Nephron progenitor cell (in vitro differentiated cells): ENCODE measurements at regions not wholly inside any gene's neighbourhood (a gene's known extent, or its start where the extent isn't known, plus 50 kb on each side); places are given as distances from the start of the nearest gene placed in this dataset.

Experiments
- DNase-seq: peaks from one replicate; pipeline ENCODE4 v3.0.0; 2021
- H3K27ac Mint-ChIP-seq: 2 replicates; pipeline ENCODE4 v1.8.0; 2021; ENCODE audit warnings: mild to moderate bottlenecking, moderate library complexity, mixed read lengths
- H3K27me3 Mint-ChIP-seq: 2 replicates; pipeline ENCODE4 v1.8.0; 2021; ENCODE audit warnings: mild to moderate bottlenecking, low read depth, mixed read lengths; ENCODE audit not compliant: poor library complexity
- H3K36me3 Mint-ChIP-seq: 2 replicates; pipeline ENCODE4 v1.8.0; 2021; ENCODE audit warnings: low read depth, mixed read lengths
- H3K4me1 Mint-ChIP-seq: 2 replicates; pipeline ENCODE4 v1.8.0; 2021; ENCODE audit warnings: mixed read lengths
- H3K4me3 Mint-ChIP-seq: 2 replicates; pipeline ENCODE4 v1.8.0; 2021; ENCODE audit warnings: mild to moderate bottlenecking, moderate library complexity, mixed read lengths
- H3K9me3 Mint-ChIP-seq: 2 replicates; pipeline ENCODE4 v1.8.0; 2021; ENCODE audit warnings: mild to moderate bottlenecking, moderate library complexity, mixed read lengths
- CTCF ChIP-seq: fragments of 200-600 bp; sonication (generic); IDR thresholded peaks from 2 replicates; pipeline ENCODE4 v1.5.0; 2021; ENCODE audit warnings: antibody characterized with exemption

- H3K4me1 Mint-ChIP-seq = peaks cover 37% of the 10 kb centered on the region
- no peak for DNase-seq
- H3K4me3 Mint-ChIP-seq = no peak overlapping the region
- no peak for TF ChIP-seq CTCF
- H3K36me3 Mint-ChIP-seq = no peaks in the 10 kb centered on the region
- H3K27ac Mint-ChIP-seq = no peak overlapping the region
- peaks cover 29% of the 10 kb centered on the region for H3K27me3 Mint-ChIP-seq
- no peaks in the 10 kb centered on the region for H3K9me3 Mint-ChIP-seq
These were observed 104.0 kb downstream of the TNFAIP2 start for GRCh38 chr14:103227094-103227768.

GRCh38 chr14:103228076-103228806, 105.0 kb downstream of the TNFAIP2 start:
- Mint-ChIP-seq H3K4me3 (no peak overlapping the region), H3K27me3 (peaks cover 20% of the 10 kb centered on the region), H3K36me3 (no peaks in the 10 kb centered on the region), H3K9me3 (no peaks in the 10 kb centered on the region), H3K4me1 (peaks cover 37% of the 10 kb centered on the region), H3K27ac (peak overlapping the region; percentile 57)
- no peak for TF ChIP-seq CTCF
- DNase-seq = no peak

- no peaks in the 10 kb centered on the region for H3K9me3 Mint-ChIP-seq
- no peak overlapping the region for H3K27ac Mint-ChIP-seq
- no peak overlapping the region for H3K4me3 Mint-ChIP-seq
- H3K27me3 Mint-ChIP-seq = peaks cover 14% of the 10 kb centered on the region
- no peak for TF ChIP-seq CTCF
- H3K4me1 Mint-ChIP-seq = peaks cover 41% of the 10 kb centered on the region
- no peaks in the 10 kb centered on the region for H3K36me3 Mint-ChIP-seq
- no peak for DNase-seq
These were observed 105.2 kb upstream of the EIF5 start for GRCh38 chr14:103228866-103229265.

GRCh38 chr14:103230021-103230420, 104.0 kb upstream of the EIF5 start:
- Mint-ChIP-seq H3K27ac (no peak overlapping the region), H3K9me3 (no peaks in the 10 kb centered on the region), H3K36me3 (no peaks in the 10 kb centered on the region), H3K4me3 (no peak overlapping the region), H3K4me1 (peaks cover 43% of the 10 kb centered on the region), H3K27me3 (peaks cover 10% of the 10 kb centered on the region)
- DNase-seq = no peak
- TF ChIP-seq CTCF = no peak

GRCh38 chr14:103230658-103231334, 103.2 kb upstream of the EIF5 start:
- peaks cover 43% of the 10 kb centered on the region for H3K4me1 Mint-ChIP-seq
- TF ChIP-seq CTCF = no peak
- DNase-seq = no peak
- no peak overlapping the region for H3K27ac Mint-ChIP-seq
- no peaks in the 10 kb centered on the region for H3K9me3 Mint-ChIP-seq
- H3K36me3 Mint-ChIP-seq = no peaks in the 10 kb centered on the region
- peaks cover 10% of the 10 kb centered on the region for H3K27me3 Mint-ChIP-seq
- H3K4me3 Mint-ChIP-seq = no peak overlapping the region
